DMS 273 (cell line): ENCODE measurements at regions not wholly inside any gene's neighbourhood (a gene's known extent, or its start where the extent isn't known, plus 50 kb on each side); places are given as distances from the start of the nearest gene placed in this dataset.
"Not testable (repeated sequence)": the region's sequence is repeated elsewhere in the genome, so short reads cannot be mapped to it uniquely, and the experiment has no call there.

Experiments used
- DNase-seq: peaks from one replicate; lab custom pipeline; 2025; ENCODE audit not compliant: unreplicated experiment; lab: John Stamatoyannopoulos, UW

GRCh38 chr2:16247326-16248122 is 307.2 kb downstream of the MYCN start:
- no peak for DNase-seq

- DNase-seq = no peak
These were observed 306.6 kb downstream of the MYCN start for GRCh38 chr2:16246911-16247310.

DNA sequence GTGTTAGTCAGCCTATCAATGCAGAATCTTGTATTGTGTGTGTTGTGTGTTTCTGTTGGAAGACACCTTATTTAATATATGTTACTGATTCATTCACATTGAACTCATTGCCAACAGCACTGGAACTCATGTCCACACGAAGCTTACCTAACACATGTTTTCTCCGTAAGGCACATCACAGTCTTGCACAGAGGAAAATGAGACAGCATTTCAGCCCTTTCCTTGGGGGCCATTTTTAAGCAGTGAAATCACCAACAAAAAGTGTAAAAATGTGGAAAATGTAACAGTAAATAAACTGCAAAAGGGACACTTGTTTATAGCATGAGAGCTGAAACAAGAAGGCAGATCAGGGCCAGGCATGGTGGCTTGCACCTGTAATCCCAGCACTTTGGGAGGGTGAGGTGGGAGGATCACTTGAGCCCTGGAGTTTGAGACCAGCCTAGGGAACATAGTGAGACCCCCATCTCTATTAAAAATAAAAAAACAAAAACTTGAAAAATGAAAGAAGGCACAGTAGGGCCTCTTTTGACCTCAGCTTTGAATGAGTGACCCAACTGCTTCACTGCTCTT is 306.0 kb downstream of the MYCN start:
- DNase-seq = no peak

DNA sequence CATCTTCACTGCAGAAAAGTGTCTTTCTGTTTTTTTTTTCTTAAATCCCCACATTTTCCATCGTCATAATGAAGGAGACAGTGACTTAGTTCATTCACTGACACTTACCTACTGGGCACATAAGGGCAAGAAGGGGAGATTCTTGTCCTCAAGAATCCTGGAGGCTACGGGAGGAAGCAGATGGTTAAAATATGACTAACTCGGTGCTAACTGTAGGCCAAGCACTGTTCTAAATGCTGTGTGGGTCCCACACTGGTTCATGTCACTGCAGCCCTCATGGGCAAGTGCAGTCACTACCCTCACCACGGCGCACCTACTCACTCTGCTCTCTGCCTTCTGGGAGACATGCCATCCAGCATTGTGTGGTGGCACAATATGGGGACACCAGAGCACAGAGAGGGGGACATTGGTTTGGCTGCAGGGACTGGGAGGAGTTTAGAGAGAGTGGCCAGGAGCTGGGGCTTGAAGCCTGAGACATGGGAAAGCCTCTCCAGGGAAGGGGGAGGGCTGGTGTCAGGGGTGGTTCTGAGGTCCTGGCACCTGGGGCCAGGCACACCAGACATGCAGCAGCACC is 305.2 kb downstream of the MYCN start:
- no peak for DNase-seq

GRCh38 chr2:16244966-16245320 is 304.6 kb downstream of the MYCN start:
- DNase-seq = no peak

DNA sequence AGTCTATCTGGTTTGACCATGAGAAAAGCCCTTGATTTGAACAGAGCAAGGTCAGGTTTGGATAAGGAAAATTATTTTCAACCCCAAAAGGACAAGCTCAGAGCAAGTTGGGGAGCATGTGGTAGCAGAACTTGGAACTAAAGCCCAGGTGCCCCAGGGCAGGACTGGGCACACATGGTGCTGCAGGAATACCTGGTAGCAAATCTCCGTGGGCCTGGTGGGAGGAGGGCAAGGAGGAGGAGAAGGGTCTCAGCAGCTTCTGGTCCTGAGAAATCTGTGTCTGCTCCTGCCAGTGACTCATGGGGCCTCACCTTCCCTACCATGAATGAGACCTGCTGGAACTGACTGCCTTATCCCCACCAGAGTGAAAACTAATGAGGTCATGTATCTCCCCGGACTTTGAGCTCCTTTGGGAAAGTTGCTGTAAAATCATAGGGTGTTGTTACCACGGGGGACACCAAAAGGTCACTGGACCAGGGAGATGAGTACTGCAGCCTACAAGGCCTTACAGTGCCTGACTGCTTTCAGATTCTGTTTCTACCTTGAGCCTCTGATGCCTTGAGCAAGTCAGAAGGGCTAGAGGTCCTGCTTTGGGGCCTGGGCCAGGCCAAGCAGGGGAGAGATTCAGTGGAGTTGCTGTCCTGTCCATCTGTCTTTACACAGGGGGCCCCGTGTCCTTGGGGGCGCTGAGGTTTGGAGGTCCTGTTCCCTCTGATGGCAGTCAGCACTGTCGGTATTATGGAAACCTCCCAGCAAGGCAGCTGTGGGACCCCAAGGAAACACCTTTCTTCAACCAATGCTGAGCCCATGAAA is 304.0 kb downstream of the MYCN start:
- no peak for DNase-seq

DNA sequence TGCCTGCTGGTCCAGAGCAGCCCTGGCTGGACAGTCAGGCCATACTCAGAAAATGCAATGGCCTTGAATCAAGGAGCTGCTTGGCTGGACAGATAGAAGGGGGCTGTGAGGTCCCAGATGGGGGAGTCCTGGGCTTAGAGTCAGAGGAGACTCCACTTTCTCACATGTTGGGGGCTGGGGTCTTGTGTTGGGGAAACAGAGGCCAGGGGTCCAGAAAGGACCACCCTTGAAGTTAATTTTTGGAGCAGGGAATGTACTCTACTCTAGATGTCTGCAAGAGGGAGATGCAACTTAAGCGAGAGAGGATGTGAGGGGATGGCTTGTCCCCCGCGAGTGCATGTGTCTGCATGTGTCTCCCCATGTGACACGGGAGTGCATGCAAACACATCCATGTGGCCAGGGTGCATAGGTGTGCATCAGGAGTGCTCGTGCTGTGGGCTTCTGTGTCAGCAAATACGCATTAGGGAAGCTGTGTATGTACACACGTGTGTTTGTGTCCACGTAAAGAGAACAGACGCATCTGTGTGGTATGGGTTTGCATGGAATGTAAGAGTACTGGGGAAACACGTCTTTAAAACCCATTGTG is 303.2 kb downstream of the MYCN start:
- no peak for DNase-seq

GRCh38 chr2:16242906-16243305 is 302.6 kb downstream of the MYCN start:
- DNase-seq = no peak

DNA sequence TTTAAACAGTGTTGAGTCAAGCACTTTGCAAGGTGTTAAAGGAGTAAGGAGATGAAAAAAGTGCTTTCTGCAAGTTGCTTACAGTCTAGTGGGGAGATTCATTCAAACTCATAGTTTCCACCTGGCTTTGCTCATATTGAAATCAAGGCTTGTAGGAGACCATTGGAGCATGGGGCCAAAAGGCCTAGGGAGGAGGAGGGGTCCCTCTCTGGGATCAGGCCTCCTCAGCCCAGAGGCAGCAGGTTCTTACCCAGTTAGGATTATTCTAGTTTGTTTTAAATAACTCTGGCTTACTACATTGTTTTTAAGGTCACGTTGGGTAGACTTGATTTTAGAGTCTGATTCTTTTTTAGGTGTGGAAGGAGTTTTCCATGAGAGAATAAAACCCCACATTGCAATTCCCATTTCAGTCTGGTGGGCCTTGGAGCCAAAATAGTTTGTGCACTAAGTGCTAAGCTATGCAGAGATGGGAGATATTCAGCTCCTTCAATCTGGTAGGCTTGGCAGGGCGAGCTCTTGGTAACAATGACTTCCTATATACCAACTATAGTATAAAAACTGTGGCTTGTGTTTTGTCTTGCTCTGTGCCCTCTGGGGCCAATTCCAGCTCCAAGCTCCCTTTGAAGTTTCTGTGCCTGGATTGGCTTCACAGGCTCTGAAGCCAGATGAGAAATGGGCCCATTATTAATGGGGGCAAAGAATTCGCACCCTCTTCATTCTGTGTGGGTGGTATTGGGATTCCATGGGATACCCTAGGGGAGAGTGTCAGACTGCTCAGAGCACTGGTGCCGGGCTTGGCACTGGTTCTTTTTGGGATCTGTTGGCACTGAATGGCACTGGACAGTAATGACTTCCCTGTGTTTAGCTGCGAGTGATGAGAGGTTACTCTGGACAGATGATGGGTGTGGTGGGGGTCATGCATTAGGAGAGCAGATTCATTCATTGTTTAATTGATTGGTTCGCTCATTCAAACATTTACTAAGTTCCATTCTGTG is 301.1 kb downstream of the MYCN start:
- DNase-seq = no peak

GRCh38 chr2:16240402-16240801 is 300.1 kb downstream of the MYCN start:
- no peak for DNase-seq

DNA sequence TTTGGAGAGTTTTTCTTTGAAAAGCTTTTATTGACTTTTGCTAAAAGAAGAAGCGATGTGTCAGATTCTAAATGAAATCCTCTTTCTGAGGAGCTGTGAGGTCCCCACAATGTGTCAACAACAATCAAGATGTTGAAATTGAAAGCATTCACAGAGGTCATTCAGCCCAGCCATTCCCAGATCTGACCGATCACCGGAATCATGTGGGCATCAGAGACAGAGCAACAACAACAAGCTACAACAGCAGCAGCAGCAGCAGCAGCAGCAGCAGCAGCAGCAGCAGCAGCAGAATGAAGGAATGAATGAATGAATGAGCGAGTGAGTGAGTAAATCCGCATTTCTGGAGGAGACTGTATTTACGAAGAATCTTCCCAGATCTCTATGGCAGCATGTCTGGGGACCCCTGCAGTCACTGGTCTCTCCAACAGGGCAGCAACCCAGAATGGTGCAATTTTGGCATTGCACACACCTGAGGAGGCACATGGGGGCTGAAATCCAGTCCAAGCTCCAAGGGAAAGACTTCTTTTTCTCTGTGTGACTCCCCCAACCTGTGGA is 299.0 kb downstream of the MYCN start:
- DNase-seq = no peak

- no peak for DNase-seq
These were observed 298.4 kb downstream of the MYCN start for GRCh38 chr2:16238786-16239185.

DNA sequence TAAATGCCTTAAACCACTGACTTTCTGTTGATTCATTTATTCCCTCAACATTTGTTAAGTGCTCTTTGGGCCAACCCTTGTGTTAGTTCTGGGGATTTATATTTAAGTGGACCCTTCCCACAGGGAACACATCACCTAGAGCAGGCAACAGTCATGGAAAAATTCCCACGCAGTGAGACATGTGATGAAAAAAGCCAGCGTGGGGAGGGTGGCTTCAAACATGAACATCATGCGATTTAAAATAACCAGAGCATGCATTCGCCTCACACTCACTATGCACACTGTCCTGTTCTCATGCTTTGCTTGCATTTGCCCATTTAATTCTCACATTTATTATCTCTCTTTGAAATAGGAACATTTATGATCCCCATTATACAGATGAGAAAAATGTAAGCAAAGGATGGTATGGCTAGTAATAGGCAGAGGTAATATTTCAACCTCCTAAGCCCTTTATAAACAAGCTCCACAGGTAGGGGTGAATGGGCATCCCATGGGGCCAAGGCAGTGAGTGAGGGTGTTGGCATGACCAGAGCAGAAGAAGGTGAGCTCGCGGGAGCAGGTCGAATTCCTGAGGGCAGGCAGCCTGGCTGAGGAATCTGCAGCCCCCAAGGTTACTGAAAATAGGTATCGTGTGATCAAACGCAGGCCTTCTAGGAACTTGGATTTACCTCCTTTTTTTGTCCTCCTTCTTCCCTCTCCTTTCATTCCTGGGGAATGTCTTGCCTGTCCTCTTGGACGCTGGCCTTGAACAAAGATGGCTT is 297.8 kb downstream of the MYCN start:
- DNase-seq = no peak

GRCh38 chr2:16235747-16236146 is 295.4 kb downstream of the MYCN start:
- DNase-seq = no peak

DNA sequence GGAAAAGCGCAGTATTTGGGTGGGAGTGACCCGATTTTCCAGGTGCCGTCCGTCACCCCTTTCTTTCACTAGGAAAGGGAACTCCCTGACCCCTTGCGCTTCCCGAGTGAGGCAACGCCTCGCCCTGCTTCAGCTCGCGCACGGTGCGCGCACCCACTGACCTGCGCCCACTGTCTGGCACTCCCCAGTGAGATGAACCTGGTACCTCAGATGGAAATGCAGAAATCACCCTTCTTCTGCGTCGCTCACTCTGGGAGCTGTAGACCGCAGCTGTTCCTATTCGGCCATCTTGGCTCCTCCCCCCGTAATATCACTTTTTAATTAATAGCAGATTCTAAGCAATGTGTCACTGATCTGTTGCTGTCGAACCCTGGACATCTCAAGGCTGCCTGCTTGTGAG is 294.9 kb downstream of the MYCN start:
- not testable (repeated sequence) for DNase-seq

- DNase-seq = no peak
These were observed 288.6 kb downstream of the MYCN start for GRCh38 chr2:16228951-16229350.

DNA sequence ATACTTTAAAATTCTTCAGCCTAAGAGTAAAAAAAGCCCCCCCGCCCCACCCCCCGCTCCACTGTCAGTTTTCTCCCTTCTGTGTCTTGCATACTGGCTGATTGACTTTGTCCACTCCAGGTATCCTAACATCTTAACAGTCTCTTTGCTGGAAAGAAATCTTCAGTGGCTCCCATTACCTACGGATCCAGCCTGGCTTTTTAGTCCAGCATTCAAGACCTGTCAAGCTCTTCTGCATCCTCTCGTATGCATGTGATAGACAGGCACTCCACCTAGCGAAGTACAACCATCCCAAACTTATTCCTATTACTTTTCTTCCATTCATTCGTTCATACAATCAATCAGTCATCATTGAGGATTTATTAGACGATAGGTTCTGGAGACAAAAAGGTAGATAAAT is 288.1 kb downstream of the MYCN start:
- no peak for DNase-seq

GRCh38 chr2:16227811-16228462 is 287.6 kb downstream of the MYCN start:
- no peak for DNase-seq
